GM12864 (cell line): ENCODE measurements at regions not wholly inside any gene's neighbourhood (a gene's known extent, or its start where the extent isn't known, plus 50 kb on each side); places are given as distances from the start of the nearest gene placed in this dataset.
A peak's percentile ranks its signal among the peaks of the same experiment; 100 is the strongest.
"Not testable (repeated sequence)": the region's sequence is repeated elsewhere in the genome, so short reads cannot be mapped to it uniquely, and the experiment has no call there.

Experiments used
- DNase-seq: peaks from one replicate; pipeline ENCODE4 v3.0.0-alpha.2; 2011; ENCODE audit warnings: low read depth
- H3K4me3 ChIP-seq: 2 replicates; pipeline ENCODE4 v1.5.1; 2011; ENCODE audit warnings: mild to moderate bottlenecking, low read depth, low read length, control low read depth
- TF ChIP-seq, protein P1 (sequence below): IDR thresholded peaks from 2 replicates; pipeline ENCODE4 v1.5.1; 2011; ENCODE audit warnings: low read depth, mild to moderate bottlenecking, moderate library complexity, low read length, control low read depth, inconsistent platforms; ENCODE audit errors: missing control alignments

DNA sequence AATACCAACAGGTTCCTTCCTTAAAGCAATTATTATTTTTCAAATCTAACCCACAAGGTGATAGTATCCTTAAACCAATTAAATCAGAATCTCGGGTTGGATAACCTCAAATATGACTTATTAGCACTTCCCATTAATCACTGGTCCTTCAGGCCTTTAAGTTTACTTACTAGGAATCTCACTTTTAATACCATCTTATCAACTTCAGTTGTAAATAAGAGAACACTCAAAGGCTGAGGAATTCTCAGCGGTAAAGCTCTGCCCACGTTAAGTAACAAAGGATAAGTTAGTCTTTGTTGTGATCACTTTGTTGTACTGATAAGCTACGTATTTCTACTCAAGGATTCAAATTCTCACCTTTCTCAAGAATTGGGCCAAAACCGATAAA is 82.0 kb downstream of the OR2B2 start:
- TF ChIP-seq, protein P1, sequence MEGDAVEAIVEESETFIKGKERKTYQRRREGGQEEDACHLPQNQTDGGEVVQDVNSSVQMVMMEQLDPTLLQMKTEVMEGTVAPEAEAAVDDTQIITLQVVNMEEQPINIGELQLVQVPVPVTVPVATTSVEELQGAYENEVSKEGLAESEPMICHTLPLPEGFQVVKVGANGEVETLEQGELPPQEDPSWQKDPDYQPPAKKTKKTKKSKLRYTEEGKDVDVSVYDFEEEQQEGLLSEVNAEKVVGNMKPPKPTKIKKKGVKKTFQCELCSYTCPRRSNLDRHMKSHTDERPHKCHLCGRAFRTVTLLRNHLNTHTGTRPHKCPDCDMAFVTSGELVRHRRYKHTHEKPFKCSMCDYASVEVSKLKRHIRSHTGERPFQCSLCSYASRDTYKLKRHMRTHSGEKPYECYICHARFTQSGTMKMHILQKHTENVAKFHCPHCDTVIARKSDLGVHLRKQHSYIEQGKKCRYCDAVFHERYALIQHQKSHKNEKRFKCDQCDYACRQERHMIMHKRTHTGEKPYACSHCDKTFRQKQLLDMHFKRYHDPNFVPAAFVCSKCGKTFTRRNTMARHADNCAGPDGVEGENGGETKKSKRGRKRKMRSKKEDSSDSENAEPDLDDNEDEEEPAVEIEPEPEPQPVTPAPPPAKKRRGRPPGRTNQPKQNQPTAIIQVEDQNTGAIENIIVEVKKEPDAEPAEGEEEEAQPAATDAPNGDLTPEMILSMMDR, result no peak
- H3K4me3 ChIP-seq, result peak overlapping the region; percentile 70
- DNase-seq, result no peak

DNA sequence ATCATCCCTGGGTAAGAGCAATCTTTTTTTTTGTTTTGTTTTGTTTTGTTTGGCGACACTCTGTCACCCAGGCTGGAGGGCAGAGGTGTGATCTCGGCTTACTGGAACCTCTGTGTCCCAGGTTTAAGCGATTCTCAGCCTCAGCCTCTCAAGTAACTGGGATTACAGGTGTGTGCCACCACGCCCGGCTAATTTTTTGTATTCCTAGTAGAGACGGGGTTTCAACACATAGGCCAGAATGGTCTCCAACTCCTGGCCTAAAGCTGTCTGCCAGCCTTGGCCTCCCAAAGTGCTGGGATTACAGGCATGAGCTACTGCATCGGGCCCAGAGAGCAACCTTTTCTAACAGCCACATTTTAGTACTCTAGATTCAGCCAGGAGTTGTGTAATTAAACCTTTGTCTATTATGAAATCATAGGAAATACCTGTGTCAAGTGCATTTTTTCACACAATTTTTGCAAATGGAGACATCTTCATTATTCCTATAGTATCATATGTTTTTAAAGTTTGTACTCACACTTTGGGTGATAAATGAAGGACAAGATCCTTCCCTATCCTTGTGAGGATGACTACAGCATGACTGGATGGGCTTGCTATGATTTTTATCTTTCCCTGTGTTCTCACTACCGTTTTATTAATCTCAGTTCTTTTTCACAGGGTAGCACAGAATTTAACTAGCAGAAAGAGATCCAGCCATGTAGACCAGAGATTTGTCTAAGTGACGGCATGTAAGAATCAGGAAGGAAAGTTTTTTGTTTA is 82.6 kb downstream of the OR2B2 start:
- H3K4me3 ChIP-seq, result peak overlapping the region; percentile 70; the same call in 1 of the 2 replicates
- no peak for DNase-seq
- TF ChIP-seq, protein P1, result no peak

- not testable (repeated sequence) for H3K4me3 ChIP-seq, DNase-seq
These were observed 84.7 kb downstream of the OR2B2 start for GRCh38 chr6:27827477-27827876.

GRCh38 chr6:27826612-27826985 is 85.6 kb downstream of the OR2B2 start:
- not testable (repeated sequence) for DNase-seq, H3K4me3 ChIP-seq

DNA sequence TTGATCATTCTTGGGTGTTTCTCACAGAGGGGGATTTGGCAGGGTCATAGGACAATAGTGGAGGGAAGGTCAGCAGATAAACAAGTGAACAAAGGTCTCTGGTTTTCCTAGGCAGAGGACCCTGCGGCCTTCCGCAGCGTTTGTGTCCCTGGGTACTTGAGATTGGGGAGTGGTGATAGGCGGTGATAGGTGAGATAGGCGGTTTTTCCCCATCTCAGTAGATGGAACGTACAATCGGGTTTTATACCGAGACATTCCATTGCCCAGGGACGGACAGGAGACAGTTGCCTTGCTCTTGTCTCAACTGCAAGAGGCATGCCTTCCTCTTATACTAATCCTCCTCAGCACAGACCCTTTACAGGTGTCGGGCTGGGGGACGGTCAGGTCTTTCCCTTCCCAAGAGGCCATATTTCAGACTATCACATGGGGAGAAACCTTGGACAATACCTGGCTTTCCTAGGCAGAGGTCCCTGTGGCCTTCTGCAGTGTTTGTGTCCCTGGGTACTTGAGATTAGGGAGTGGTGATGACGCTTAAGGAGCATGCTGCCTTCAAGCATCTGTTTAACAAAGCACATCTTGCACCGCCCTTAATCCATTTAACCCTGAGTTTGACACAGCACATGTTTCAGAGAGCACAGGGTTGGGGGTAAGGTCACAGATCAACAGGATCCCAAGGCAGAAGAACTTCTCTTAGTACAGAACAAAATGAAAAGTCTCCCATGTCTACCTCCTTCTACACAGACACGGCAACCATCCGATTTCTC is 86.2 kb downstream of the OR2B2 start:
- not testable (repeated sequence) for DNase-seq
- peak overlapping the region; percentile 30; the same call in 1 of the 2 replicates for H3K4me3 ChIP-seq

- H3K4me3 ChIP-seq, result peak overlapping the region; percentile 79
- TF ChIP-seq, protein P1, result no peak
- DNase-seq, result no peak
These were observed 87.0 kb downstream of the OR2B2 start for GRCh38 chr6:27825025-27825793.

DNA sequence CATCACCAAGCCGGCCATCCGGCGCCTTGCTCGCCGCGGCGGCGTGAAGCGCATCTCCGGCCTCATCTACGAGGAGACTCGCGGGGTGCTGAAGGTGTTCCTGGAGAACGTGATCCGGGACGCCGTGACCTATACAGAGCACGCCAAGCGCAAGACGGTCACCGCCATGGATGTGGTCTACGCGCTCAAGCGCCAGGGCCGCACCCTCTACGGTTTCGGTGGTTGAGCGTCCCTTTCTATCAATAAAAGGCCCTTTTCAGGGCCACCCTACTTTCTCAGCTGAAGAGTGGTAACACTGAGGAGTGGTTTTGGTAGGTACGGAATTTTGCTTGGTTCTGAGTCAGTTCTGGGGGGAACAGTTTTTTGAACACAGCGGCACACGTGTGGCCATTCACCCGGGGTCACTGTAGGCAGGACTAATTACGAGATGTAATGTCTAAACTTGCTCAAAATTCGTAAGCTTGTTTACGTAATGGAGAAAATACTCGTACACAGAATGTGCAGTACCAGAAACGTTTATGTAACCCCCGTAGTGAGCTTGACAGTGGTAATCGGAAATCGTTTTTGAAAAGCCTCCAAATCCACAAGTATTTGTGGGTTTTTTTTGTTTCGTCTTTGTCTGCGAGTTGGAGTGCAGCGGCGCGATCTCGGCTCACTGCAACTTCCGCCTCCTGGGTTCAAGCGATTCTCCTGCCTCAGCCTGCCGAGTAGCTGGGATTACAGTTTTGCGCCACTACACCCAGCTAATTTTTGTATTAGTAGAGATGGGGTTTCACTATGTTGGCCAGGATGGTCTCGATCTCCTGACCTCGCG is 87.8 kb downstream of the OR2B2 start:
- peak overlapping the region; percentile 79 for H3K4me3 ChIP-seq
- DNase-seq, result not testable (repeated sequence)

- not testable (repeated sequence) for DNase-seq
These were observed 88.4 kb downstream of the OR2B2 start for GRCh38 chr6:27823714-27824210.

DNA sequence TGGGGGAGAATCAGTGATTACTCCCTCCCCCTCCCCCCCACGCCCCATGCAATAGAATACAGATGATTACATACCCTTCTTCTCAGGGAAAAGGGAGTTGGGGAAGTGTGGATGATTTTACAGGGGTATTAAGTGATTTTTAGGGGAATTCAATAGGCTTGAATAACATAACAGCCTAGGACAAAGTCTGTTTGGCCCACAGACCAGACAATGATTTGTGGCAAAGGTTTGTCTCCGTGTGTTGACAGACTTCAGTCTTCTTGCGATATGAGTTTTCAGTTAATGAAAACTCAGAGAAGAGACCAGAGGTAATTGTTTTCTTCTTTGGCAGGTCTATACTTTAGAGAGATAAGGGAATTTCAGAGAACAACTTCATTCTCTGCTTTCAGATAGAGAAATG is 95.3 kb downstream of the OR2B2 start:
- TF ChIP-seq, protein P1, result no peak
- no peak overlapping the region; the same call in 1 of the 2 replicates for H3K4me3 ChIP-seq
- DNase-seq, result no peak

More at GRCh38 chr6:27823714-27824210, 88.4 kb downstream of the OR2B2 start:
- peak overlapping the region; percentile 8; the same call in 1 of the 2 replicates for H3K4me3 ChIP-seq
